K562 (cell line): ENCODE measurements at regions not wholly inside any gene's neighbourhood (a gene's known extent, or its start where the extent isn't known, plus 50 kb on each side); places are given as distances from the start of the nearest gene placed in this dataset.
"Not testable (repeated sequence)": the region's sequence is repeated elsewhere in the genome, so short reads cannot be mapped to it uniquely, and the experiment has no call there.

Experiments
- ATAC-seq: fragments of 200-7000 bp; cut with Tn5 transposase; 3 replicates; pipeline ENCODE4 v1.9.1; 2020; ENCODE audit warnings: moderate library complexity
- BruUV-seq: library from RNA; stranded (reverse); fragments of 400-500 nt; replicated peaks from 2 replicates; lab custom pipeline; 2021; lab: Mats Ljungman, UMichigan
- CTCF ChIA-PET: fragments of 300-600 bp; formaldehyde crosslinking; extraction: SDS; loops from one replicate; lab custom pipeline; 2021; ENCODE audit warnings: low intra/inter-chr PET ratio; lab: Yijun Ruan, JAX
- POLR2A ChIA-PET: fragments of 300-600, 350-650 bp; sonication (Branson Sonifier 250); formaldehyde crosslinking; extraction: SDS; loops from one replicate; lab custom pipeline; 2021; ENCODE audit warnings: antibody characterized with exemption, inconsistent platforms; lab: Yijun Ruan, JAX
- DNase-seq, 4 experiments: peaks; one replicate each; pipeline versions ENCODE4 v3.0.0 to v3.0.0-alpha.2; 2011 to 2018; ENCODE audit warnings: low spot score in 3 of 4, mixed read lengths in 3 of 4; ENCODE audit errors: extremely low read depth in 1 of 4
- FAIRE-seq: peaks from 2 replicates; lab custom pipeline; 2011; peaks lifted over from hg19 to GRCh38; lab: Jason Lieb, UNC
- H2AFZ ChIP-seq: 2 replicates; pipeline ENCODE4 v1.6.0; 2011; ENCODE audit warnings: low read depth, low read length, control low read depth, inconsistent platforms
- H3K27ac ChIP-seq: fragments of 200-600 bp; 3 replicates; pipeline ENCODE4 v1.8.0; 2011; ENCODE audit warnings: low read depth, mild to moderate bottlenecking, control low read depth, inconsistent platforms, low read length, moderate library complexity, mixed read lengths; ENCODE audit errors: extremely low read depth
- H3K27me3 ChIP-seq, 2 experiments: fragments of 300-600 bp in 1 of 2; 2 replicates in 1 of 2; 3 replicates in 1 of 2; pipeline versions ENCODE4 v1.6.0 to v1.8.0; 2011; ENCODE audit warnings: inconsistent platforms in 2 of 2, low read length in 2 of 2, mild to moderate bottlenecking in 1 of 2, mixed read lengths in 1 of 2, moderate library complexity in 1 of 2; ENCODE audit not compliant: control insufficient read depth in 2 of 2, insufficient read depth in 2 of 2
- H3K36me3 ChIP-seq: fragments of 300-600 bp; 3 replicates; pipeline ENCODE4 v1.8.0; 2011; ENCODE audit warnings: mild to moderate bottlenecking, low read length, inconsistent platforms; ENCODE audit not compliant: control insufficient read depth, insufficient read depth
- H3K4me1 ChIP-seq, 2 experiments: fragments of 200-600 bp in 1 of 2; replicated peaks in 1 of 2; 2 replicates in 1 of 2; 3 replicates in 1 of 2; pipeline versions ENCODE4 v1.5.1 to v1.8.0; 2011; ENCODE audit warnings: inconsistent platforms in 2 of 2, low read length in 2 of 2, mild to moderate bottlenecking in 1 of 2, mixed read lengths in 1 of 2, moderate library complexity in 1 of 2; ENCODE audit not compliant: control insufficient read depth in 2 of 2, insufficient read depth in 2 of 2
- H3K4me2 ChIP-seq: 2 replicates; pipeline ENCODE4 v1.6.1; 2011; ENCODE audit warnings: low read length, control low read depth, inconsistent platforms, mixed read lengths; ENCODE audit not compliant: insufficient read depth
- H3K4me3 ChIP-seq: fragments of 200-600 bp; sonication (generic), shearing (Covaris generic); 2 replicates; pipeline ENCODE4 v1.5.1; 2016; ENCODE audit warnings: control low read depth, inconsistent platforms
- H3K79me2 ChIP-seq: fragments of 200-600 bp; 3 replicates; pipeline ENCODE4 v1.8.0; 2011; ENCODE audit warnings: low read length, inconsistent platforms; ENCODE audit not compliant: control insufficient read depth, insufficient read depth
- H3K9ac ChIP-seq, 2 experiments: 2 replicates each; pipeline versions ENCODE4 v1.6.0 to v1.6.1; 2011; ENCODE audit warnings: low read depth in 2 of 2, low read length in 2 of 2, control low read depth in 1 of 2, inconsistent platforms in 1 of 2, mild to moderate bottlenecking in 1 of 2, mixed read lengths in 1 of 2; ENCODE audit not compliant: insufficient read depth in 1 of 2
- H3K9me1 ChIP-seq: one replicate; pipeline ENCODE4 v1.6.0; 2011; ENCODE audit warnings: inconsistent platforms, mild to moderate bottlenecking, low read length, moderate library complexity; ENCODE audit not compliant: control insufficient read depth, insufficient read depth
- H3K9me3 ChIP-seq: replicated peaks from 2 replicates; pipeline ENCODE4 v1.5.1; 2011; ENCODE audit warnings: low read depth, low read length, inconsistent platforms; ENCODE audit not compliant: control insufficient read depth, insufficient read depth
- H4K20me1 ChIP-seq: replicated peaks from 2 replicates; pipeline ENCODE4 v1.6.1; 2011; ENCODE audit warnings: low read length, inconsistent platforms, mixed read lengths; ENCODE audit not compliant: control insufficient read depth, insufficient read depth
- BCOR ChIP-seq: fragments of 450-650 bp; IDR thresholded peaks from 2 replicates; pipeline ENCODE4 v1.6.1; 2016
- CBFA2T3 ChIP-seq: fragments of 450-650 bp; IDR thresholded peaks from 2 replicates; pipeline ENCODE4 v1.6.1; 2017
- CREBBP ChIP-seq: IDR thresholded peaks from one replicate; pipeline ENCODE4 v1.6.1; 2012; ENCODE audit warnings: low read depth, mild to moderate bottlenecking, control low read depth, inconsistent platforms, low read length
- E2F6 ChIP-seq, 2 experiments: IDR thresholded peaks; 2 replicates each; pipeline ENCODE4 v1.6.1; 2011; ENCODE audit warnings: borderline replicate concordance in 1 of 2, control low read depth in 1 of 2, low read depth in 1 of 2, low read length in 1 of 2, mild to moderate bottlenecking in 1 of 2, mixed read lengths in 1 of 2, moderate library complexity in 1 of 2; ENCODE audit not compliant: insufficient read depth in 1 of 2, insufficient read length in 1 of 2, poor library complexity in 1 of 2, severe bottlenecking in 1 of 2; ENCODE audit errors: extremely low read depth in 1 of 2
- KDM1A ChIP-seq, 2 experiments: fragments of 450-650 bp; IDR thresholded peaks; 2 replicates each; pipeline ENCODE4 v1.6.1; 2016; ENCODE audit warnings: mild to moderate bottlenecking in 2 of 2
- MCM2 ChIP-seq: fragments of 450-650 bp; IDR thresholded peaks from 2 replicates; pipeline ENCODE4 v1.6.1; 2017; ENCODE audit warnings: low read depth, mild to moderate bottlenecking
- NCOA1 ChIP-seq: fragments of 450-650 bp; IDR thresholded peaks from 2 replicates; pipeline ENCODE4 v1.6.1; 2016; ENCODE audit warnings: low read depth
- NFE2 ChIP-seq: IDR thresholded peaks from 2 replicates; pipeline ENCODE4 v1.6.1; 2014; ENCODE audit warnings: antibody characterized with exemption, low read depth
- NFYB ChIP-seq: IDR thresholded peaks from 2 replicates; pipeline ENCODE4 v1.6.1; 2011; ENCODE audit warnings: mild to moderate bottlenecking, moderate library complexity; ENCODE audit not compliant: insufficient read length; ENCODE audit errors: extremely low read depth
- NR2C2 ChIP-seq, 2 experiments: fragments of 200-800 bp in 1 of 2; sonication (Bioruptor generic) in 1 of 2; sonication (generic) in 1 of 2; formaldehyde crosslinking in 1 of 2; IDR thresholded peaks; 2 replicates each; pipeline versions ENCODE4 v1.6.1 to v1.8.0; 2016 to 2022; ENCODE audit warnings: mild to moderate bottlenecking in 1 of 2, missing compliant biosample characterization in 1 of 2, missing genetic modification characterization in 1 of 2, missing genetic modification reagents in 1 of 2
- RBM25 ChIP-seq: fragments of 200-400 bp; formaldehyde crosslinking; IDR thresholded peaks from 2 replicates; pipeline ENCODE4 v1.6.1; 2018; ENCODE audit warnings: low read length, low read depth, moderate library complexity; ENCODE audit not compliant: severe bottlenecking
- RBM34 ChIP-seq: fragments of 200-400 bp; formaldehyde crosslinking; IDR thresholded peaks from 2 replicates; pipeline ENCODE4 v1.6.1; 2018; ENCODE audit warnings: low read length, borderline replicate concordance; ENCODE audit not compliant: insufficient read depth
- SMARCA5 ChIP-seq: fragments of 450-650 bp; IDR thresholded peaks from 2 replicates; pipeline ENCODE4 v1.6.1; 2016
- ZNF133 ChIP-seq: fragments of 250-450 bp; sonication (Bioruptor Pico); IDR thresholded peaks from 2 replicates; pipeline ENCODE4 v1.4.0; 2020; ENCODE audit warnings: mild to moderate bottlenecking
- ZNF146 ChIP-seq: IDR thresholded peaks from one replicate; pipeline ENCODE4 v1.6.1; 2018; ENCODE audit warnings: missing compliant biosample characterization; ENCODE audit not compliant: unreplicated experiment
- ZNF253 ChIP-seq: fragments of 250-450 bp; sonication (Bioruptor Pico); conservative IDR thresholded peaks from 2 replicates; pipeline ENCODE4 v1.6.1; 2021; ENCODE audit warnings: mild to moderate bottlenecking
- ZNF354B ChIP-seq: fragments of 250-450 bp; sonication (Bioruptor Pico); IDR thresholded peaks from 2 replicates; pipeline ENCODE4 v1.4.0; 2020
- ZNF707 ChIP-seq: fragments of 250-450 bp; sonication (Bioruptor Pico); conservative IDR thresholded peaks from 2 replicates; pipeline ENCODE4 v1.8.0; 2022; ENCODE audit warnings: inconsistent platforms, mild to moderate bottlenecking, moderate library complexity
- WGBS: fragments of 100-300 bp; shearing (Covaris generic); methylation state at CpG from one replicate; pipeline ENCODE4 v1.1.6; 2016; ENCODE audit warnings: low coverage, mixed read lengths; ENCODE audit not compliant: insufficient coverage; ENCODE audit errors: missing lambda C conversion rate; 5-methylcytosine and 5-hydroxymethylcytosine counted together
- in situ Hi-C: fragments of 300-500 bp; cut with MboI; formaldehyde crosslinking; loops from 4 replicates; pipeline ENCODE4 v1.15.0; 2018; ENCODE audit warnings: inconsistent platforms, mixed read lengths
- intact Hi-C: fragments of 100-400 bp; cut with micrococcal nuclease; formaldehyde crosslinking; loops from 2 replicates; pipeline ENCODE4 v1.14.2; 2022

- BruUV-seq, intact Hi-C loops, H3K4me1 ChIP-seq, H3K79me2 ChIP-seq, H3K27me3 ChIP-seq, FAIRE-seq, H4K20me1 ChIP-seq, DNase-seq, H3K9me3 ChIP-seq, in situ Hi-C loops, H3K9me1 ChIP-seq, H3K36me3 ChIP-seq: not testable (repeated sequence)
- peak; percentile 55 for ATAC-seq
- TF ChIP-seq SMARCA5: 0 out of 2 replicates have a peak, but pooled peaks have one; percentile 40
- peak; percentile 71; the same call in 1 of the 2 replicates for TF ChIP-seq BCOR
- TF ChIP-seq RBM25: peak; percentile 23
- peak; percentile 59 to 67; a peak in 3 of 4 replicates for TF ChIP-seq KDM1A (IDR thresholded peaks at IDR 0.05)
- peak; percentile 83 for TF ChIP-seq ZNF146 (CRISPR knock-in tag)
- Histone ChIP-seq H3K27ac (peak overlapping the region; percentile 68; the same call in 1 of the 3 replicates), H3K9ac (peak overlapping the region in 1 of 2 experiments; percentile 57; a peak in 1 of 4 replicates), H3K4me2 (peak overlapping the region; percentile 77), H3K4me3 (peak overlapping the region; percentile 43), H2AFZ (peak overlapping the region; percentile 94)
- ChIA-PET CTCF (interaction anchor here (0.6 kb wide), 1 partner anchor 325 kb away, joined by 4 read pairs; no protein-coding TSS in a partner anchor), POLR2A (interaction anchor here (1.3 kb wide), 1 partner anchor 17 kb away, joined by 3 read pairs; no protein-coding TSS in a partner anchor)
- 0% methylated on average over 1 of the region's 1 CpG for WGBS
Measured at GRCh38 chr6:82100763-82101162, 146.8 kb downstream of the IBTK start.

- no peaks in the 10 kb centered on the region for H4K20me1 ChIP-seq
- no peaks in the 10 kb centered on the region for H3K79me2 ChIP-seq
- DNase-seq (no peak), FAIRE-seq (no peak), ATAC-seq (no peak)
- H3K36me3 ChIP-seq: no peaks in the 10 kb centered on the region
- WGBS: 8% methylated on average over 2 of the region's 2 CpGs
- H2AFZ ChIP-seq: no peak overlapping the region
- H3K9me3 ChIP-seq: peaks cover 1% of the 10 kb centered on the region; the same call in 1 of the 2 replicates
- H3K9ac ChIP-seq: no peak overlapping the region
- H3K27ac ChIP-seq: no peak overlapping the region
- H3K4me1 ChIP-seq: no peaks in the 10 kb centered on the region
- H3K4me3 ChIP-seq: no peak overlapping the region
- no TSS peak for BruUV-seq
- intact Hi-C loops (no loop called here), in situ Hi-C loops (no loop called here)
- no peaks in the 10 kb centered on the region for H3K9me1 ChIP-seq
- H3K4me2 ChIP-seq: no peak overlapping the region
- ChIA-PET CTCF (no interaction called here), POLR2A (no interaction called here)
- no peaks in the 10 kb centered on the region for H3K27me3 ChIP-seq
- TF ChIP-seq CREBBP (no peak), NFE2 (no peak), NCOA1 (no peak), ZNF354B (no peak), E2F6 (IDR thresholded peaks at IDR 0.05; ENCODE audit: borderline replicate concordance in 1 of 2, extremely low read depth in 1 of 2, insufficient read depth in 1 of 2, insufficient read length in 1 of 2, low read depth in 1 of 2, low read length in 1 of 2, poor library complexity in 1 of 2, severe bottlenecking in 1 of 2) (no peak), RBM34 (no peak), ZNF133 (CRISPR knock-in tag) (no peak), NR2C2 (CRISPR knock-in tag; IDR thresholded peaks at IDR 0.05) (no peak), NR2C2 (tag; IDR thresholded peaks at IDR 0.05) (no peak), ZNF707 (CRISPR knock-in tag) (no peak), CBFA2T3 (no peak), ZNF253 (CRISPR knock-in tag) (no peak), NFYB (no peak), MCM2 (no peak)
Measured at GRCh38 chr6:82097676-82098075, 149.9 kb downstream of the IBTK start.
